B cell (primary cell): ENCODE measurements at regions not wholly inside any gene's neighbourhood (a gene's known extent, or its start where the extent isn't known, plus 50 kb on each side); places are given as distances from the start of the nearest gene placed in this dataset.

Source experiments
- ATAC-seq: fragments of 200-7000 bp; cut with Tn5 transposase; one replicate; pipeline ENCODE4 v1.10.0; 2021; ENCODE audit warnings: low read depth, mild to moderate bottlenecking, moderate number of reproducible peaks, moderate library complexity
- CTCF ChIA-PET: fragments of 350-600 bp; sonication (Branson Sonifier 250); formaldehyde crosslinking; loops from one replicate; lab custom pipeline; 2021; ENCODE audit warnings: antibody characterized with exemption, inconsistent platforms; lab: Charles Lee
- POLR2A ChIA-PET: fragments of 350-600 bp; sonication (Branson Sonifier 250); formaldehyde crosslinking; loops from one replicate; lab custom pipeline; 2021; ENCODE audit warnings: antibody characterized with exemption; lab: Charles Lee
- DNase-seq: peaks from one replicate; pipeline ENCODE4 v3.0.0; 2013
- H2AFZ ChIP-seq: 2 replicates; pipeline ENCODE4 v1.6.1; 2012; ENCODE audit warnings: mild to moderate bottlenecking, low read depth, low read length; ENCODE audit not compliant: insufficient read depth, poor library complexity, severe bottlenecking
- H3K27ac ChIP-seq, 2 donors: 1 replicate in 1 of 2; 2 replicates in 1 of 2; pipeline ENCODE4 v1.5.1; 2012 to 2013; ENCODE audit warnings: low read length in 2 of 2, mild to moderate bottlenecking in 2 of 2, moderate library complexity in 1 of 2
- H3K27me3 ChIP-seq, 4 experiments: fragments of 200-600 bp in 1 of 4; sonication (generic) in 1 of 4; replicated peaks in 1 of 4; 1 replicate in 2 of 4; 2 replicates in 2 of 4; pipeline versions ENCODE4 v1.6.1 to v1.7.0; 2013 to 2016; ENCODE audit warnings: low read length in 3 of 4, mild to moderate bottlenecking in 2 of 4, mixed read lengths in 1 of 4, moderate library complexity in 1 of 4; ENCODE audit not compliant: insufficient read depth in 4 of 4, control insufficient read depth in 3 of 4; ENCODE audit errors: control extremely low read depth in 1 of 4
- H3K36me3 ChIP-seq, 2 experiments: replicated peaks in 1 of 2; 1 replicate in 1 of 2; 2 replicates in 1 of 2; pipeline versions ENCODE4 v1.6.1 to v1.7.1; 2013; ENCODE audit warnings: low read length in 1 of 2; ENCODE audit not compliant: insufficient read depth in 2 of 2, control insufficient read depth in 1 of 2; ENCODE audit errors: control extremely low read depth in 1 of 2, extremely low read depth in 1 of 2
- H3K4me1 ChIP-seq, 2 donors: fragments of 200-600 bp in 1 of 2; sonication (generic) in 1 of 2; 1 replicate in 1 of 2; 2 replicates in 1 of 2; pipeline versions ENCODE4 v1.5.1 to v1.6.1; 2013 to 2017; ENCODE audit warnings: low read length in 2 of 2; ENCODE audit not compliant: control insufficient read depth in 2 of 2, insufficient read depth in 2 of 2
- H3K4me2 ChIP-seq: replicated peaks from 2 replicates; pipeline ENCODE3; 2012; ENCODE audit warnings: mild to moderate bottlenecking, low read depth, low read length; ENCODE audit not compliant: poor library complexity, severe bottlenecking
- H3K4me3 ChIP-seq, 5 experiments: fragments of 200-600 bp in 1 of 5; sonication (generic) in 1 of 5; 1 replicate in 3 of 5; 2 replicates in 2 of 5; pipeline versions ENCODE4 v1.5.1 to v1.7.0; 2011 to 2016; ENCODE audit warnings: low read length in 4 of 5, mild to moderate bottlenecking in 4 of 5, low read depth in 2 of 5, control low read depth in 1 of 5, moderate library complexity in 1 of 5; ENCODE audit not compliant: insufficient read depth in 1 of 5; ENCODE audit errors: control extremely low read depth in 1 of 5, extremely low read depth in 1 of 5
- H3K79me2 ChIP-seq: fragments of 200-600 bp; sonication (generic); one replicate; pipeline ENCODE4 v1.6.0; 2016; ENCODE audit warnings: low read length; ENCODE audit not compliant: control insufficient read depth, insufficient read depth
- H3K9ac ChIP-seq: fragments of 200-600 bp; sonication (generic); 2 replicates; pipeline ENCODE4 v1.6.1; 2017; ENCODE audit warnings: mild to moderate bottlenecking, low read length, moderate library complexity
- H3K9me3 ChIP-seq, 3 donors: one replicate each; pipeline versions ENCODE4 v1.6.1 to v1.7.1; 2013; ENCODE audit warnings: low read length in 2 of 3; ENCODE audit not compliant: control insufficient read depth in 2 of 3, insufficient read depth in 1 of 3; ENCODE audit errors: control extremely low read depth in 1 of 3
- H4K20me1 ChIP-seq: 2 replicates; pipeline ENCODE4 v1.6.0; 2012; ENCODE audit warnings: mild to moderate bottlenecking, low read length; ENCODE audit not compliant: insufficient read depth, control insufficient read depth, poor library complexity, severe bottlenecking
- H3K27ac Mint-ChIP-seq: one replicate; pipeline ENCODE4 v1.8.0; 2021; ENCODE audit warnings: mixed read lengths
- H3K27me3 Mint-ChIP-seq: one replicate; pipeline ENCODE4 v1.8.0; 2021; ENCODE audit warnings: mixed read lengths
- H3K4me1 Mint-ChIP-seq: one replicate; pipeline ENCODE4 v1.8.0; 2021; ENCODE audit warnings: mixed read lengths
- H3K4me3 Mint-ChIP-seq: one replicate; pipeline ENCODE4 v1.8.0; 2021; ENCODE audit warnings: mixed read lengths
- H3K9me3 Mint-ChIP-seq: one replicate; pipeline ENCODE4 v1.8.0; 2022; ENCODE audit warnings: mixed read lengths; ENCODE audit not compliant: insufficient read depth
- EZH2 ChIP-seq: IDR thresholded peaks from 2 replicates; pipeline ENCODE4 v1.6.1; 2012; ENCODE audit warnings: borderline replicate concordance, low read depth, mild to moderate bottlenecking, moderate library complexity, low read length; ENCODE audit not compliant: insufficient read depth, poor library complexity, severe bottlenecking
- WGBS: methylation state at CpG from one replicate; pipeline ENCODE4 v1.1.5; 2013; ENCODE audit warnings: missing lambda C conversion rate; ENCODE audit not compliant: insufficient coverage; 5-methylcytosine and 5-hydroxymethylcytosine counted together
- intact Hi-C: fragments of 100-400 bp; cut with micrococcal nuclease; formaldehyde crosslinking; loops from one replicate; pipeline ENCODE4 v1.10.0; 2022
- TF ChIP-seq, protein P1 (sequence below): fragments of 200-600 bp; IDR thresholded peaks from one replicate; pipeline ENCODE4 v1.8.0; 2022; ENCODE audit warnings: antibody characterized with exemption, mild to moderate bottlenecking

DNA sequence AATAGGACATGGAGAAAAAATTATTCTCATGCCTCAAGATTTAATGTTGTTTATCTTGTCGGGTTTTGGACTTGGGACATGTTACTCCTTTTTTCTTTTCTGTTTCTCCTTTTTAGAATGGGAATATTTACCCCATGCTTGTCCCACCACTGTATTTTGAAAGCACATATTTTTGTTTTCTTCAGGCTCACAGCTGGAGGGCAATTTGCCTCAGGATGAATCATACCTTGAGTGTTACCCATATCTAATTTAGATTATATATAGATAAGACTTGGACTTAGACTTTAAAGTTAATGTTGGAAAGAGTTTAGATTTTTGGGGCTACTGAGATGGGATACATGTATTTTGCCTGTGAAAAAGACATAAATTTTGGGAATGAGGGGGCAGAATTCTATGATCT lies 541.6 kb upstream of the MAN1A1 start:
- intact Hi-C loops, result no loop called here
- Histone ChIP-seq H3K27me3 (no peaks in the 10 kb centered on the region), H3K79me2 (no peaks in the 10 kb centered on the region), H3K9ac (no peak overlapping the region), H3K4me2 (no peak overlapping the region), H3K4me1 (no peaks in the 10 kb centered on the region), H3K9me3 (no peaks in the 10 kb centered on the region), H3K27ac (no peak overlapping the region), H4K20me1 (no peaks in the 10 kb centered on the region), H3K36me3 (no peaks in the 10 kb centered on the region), H2AFZ (no peak overlapping the region), H3K4me3 (no peak overlapping the region)
- CTCF ChIA-PET, result no interaction called here
- Mint-ChIP-seq H3K27ac (no peak overlapping the region), H3K4me3 (no peak overlapping the region), H3K4me1 (no peaks in the 10 kb centered on the region), H3K9me3 (no peaks in the 10 kb centered on the region), H3K27me3 (peaks cover 3% of the 10 kb centered on the region)
- POLR2A ChIA-PET, result no interaction called here
- no CpG with 5 or more reads among the region's 1 CpG for WGBS
- ATAC-seq, result no peak
- TF ChIP-seq EZH2, result no peak
- TF ChIP-seq, protein P1, sequence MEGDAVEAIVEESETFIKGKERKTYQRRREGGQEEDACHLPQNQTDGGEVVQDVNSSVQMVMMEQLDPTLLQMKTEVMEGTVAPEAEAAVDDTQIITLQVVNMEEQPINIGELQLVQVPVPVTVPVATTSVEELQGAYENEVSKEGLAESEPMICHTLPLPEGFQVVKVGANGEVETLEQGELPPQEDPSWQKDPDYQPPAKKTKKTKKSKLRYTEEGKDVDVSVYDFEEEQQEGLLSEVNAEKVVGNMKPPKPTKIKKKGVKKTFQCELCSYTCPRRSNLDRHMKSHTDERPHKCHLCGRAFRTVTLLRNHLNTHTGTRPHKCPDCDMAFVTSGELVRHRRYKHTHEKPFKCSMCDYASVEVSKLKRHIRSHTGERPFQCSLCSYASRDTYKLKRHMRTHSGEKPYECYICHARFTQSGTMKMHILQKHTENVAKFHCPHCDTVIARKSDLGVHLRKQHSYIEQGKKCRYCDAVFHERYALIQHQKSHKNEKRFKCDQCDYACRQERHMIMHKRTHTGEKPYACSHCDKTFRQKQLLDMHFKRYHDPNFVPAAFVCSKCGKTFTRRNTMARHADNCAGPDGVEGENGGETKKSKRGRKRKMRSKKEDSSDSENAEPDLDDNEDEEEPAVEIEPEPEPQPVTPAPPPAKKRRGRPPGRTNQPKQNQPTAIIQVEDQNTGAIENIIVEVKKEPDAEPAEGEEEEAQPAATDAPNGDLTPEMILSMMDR, result no peak
- no peak for DNase-seq

DNA sequence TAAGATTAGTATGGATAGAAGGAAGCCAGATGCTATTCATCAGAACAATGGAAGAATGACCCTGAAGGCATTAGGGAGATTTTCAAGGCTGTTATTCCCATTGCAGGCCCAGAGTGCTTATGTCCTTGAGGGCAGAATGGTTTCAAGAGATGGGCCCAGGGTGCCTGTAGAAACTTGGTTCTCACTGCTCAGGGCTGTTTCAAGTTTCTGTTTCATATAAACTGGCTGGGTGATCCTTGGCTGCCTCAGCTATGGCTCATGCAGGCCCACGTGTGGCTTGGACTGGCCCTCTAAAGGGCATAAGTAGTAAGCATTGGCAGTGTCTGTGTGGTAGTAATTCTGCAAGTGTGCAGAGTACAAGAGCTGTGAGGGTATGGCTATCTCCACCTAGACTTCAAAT lies 540.9 kb upstream of the MAN1A1 start:
- no peaks in the 10 kb centered on the region for H3K4me1 Mint-ChIP-seq
- Histone ChIP-seq H2AFZ (no peak overlapping the region), H3K27ac (no peak overlapping the region), H3K4me2 (no peak overlapping the region), H3K36me3 (no peaks in the 10 kb centered on the region), H3K4me3 (no peak overlapping the region), H3K4me1 (no peaks in the 10 kb centered on the region), H3K27me3 (no peaks in the 10 kb centered on the region), H3K79me2 (no peaks in the 10 kb centered on the region), H4K20me1 (no peaks in the 10 kb centered on the region), H3K9ac (no peak overlapping the region), H3K9me3 (no peaks in the 10 kb centered on the region)
- TF ChIP-seq, protein P1, result no peak
- TF ChIP-seq EZH2, result no peak
- ATAC-seq, result no peak
- no peak for DNase-seq
- no peaks in the 10 kb centered on the region for H3K9me3 Mint-ChIP-seq
- H3K4me3 Mint-ChIP-seq, result no peak overlapping the region
- ChIA-PET POLR2A (no interaction called here), CTCF (no interaction called here)
- peaks cover 3% of the 10 kb centered on the region for H3K27me3 Mint-ChIP-seq
- no CpG with 5 or more reads among the region's 1 CpG for WGBS
- H3K27ac Mint-ChIP-seq, result no peak overlapping the region
- intact Hi-C loops, result no loop called here
